KMS-11 (cell line): ENCODE measurements at regions not wholly inside any gene's neighbourhood (a gene's known extent, or its start where the extent isn't known, plus 50 kb on each side); places are given as distances from the start of the nearest gene placed in this dataset.
"Not testable (repeated sequence)": the region's sequence is repeated elsewhere in the genome, so short reads cannot be mapped to it uniquely, and the experiment has no call there.

Experiments
- H2AFZ ChIP-seq: fragments of 200-600 bp; sonication (generic); 2 replicates; pipeline ENCODE4 v1.6.1; 2016; ENCODE audit warnings: antibody characterized with exemption, mixed run types, low read depth
- H3K27ac ChIP-seq: fragments of 200-600 bp; sonication (generic); 2 replicates; pipeline ENCODE4 v1.6.1; 2016; ENCODE audit warnings: mild to moderate bottlenecking, mixed run types
- H3K27me3 ChIP-seq: fragments of 200-600 bp; sonication (generic); 2 replicates; pipeline ENCODE4 v1.6.1; 2017; ENCODE audit warnings: mild to moderate bottlenecking, low read depth, mixed run types, moderate library complexity; ENCODE audit not compliant: insufficient read depth
- H3K36me3 ChIP-seq: fragments of 200-600 bp; sonication (generic); 2 replicates; pipeline ENCODE4 v1.6.1; 2017; ENCODE audit warnings: mild to moderate bottlenecking, mixed run types; ENCODE audit not compliant: insufficient read depth
- H3K4me1 ChIP-seq: fragments of 200-600 bp; sonication (generic); 2 replicates; pipeline ENCODE4 v1.6.1; 2016; ENCODE audit warnings: mild to moderate bottlenecking, low read depth, mixed run types; ENCODE audit not compliant: poor library complexity, severe bottlenecking
- H3K4me2 ChIP-seq: fragments of 200-600 bp; sonication (generic); 2 replicates; pipeline ENCODE4 v1.7.0; 2016; ENCODE audit warnings: mild to moderate bottlenecking, mixed run types
- H3K4me3 ChIP-seq: fragments of 200-600 bp; sonication (generic); IDR thresholded peaks from 2 replicates; pipeline ENCODE4 v1.6.1; 2017; ENCODE audit warnings: low read depth, low read length, mixed read lengths; ENCODE audit not compliant: insufficient read depth
- H3K79me2 ChIP-seq: fragments of 200-600 bp; sonication (generic); 2 replicates; pipeline ENCODE4 v1.6.1; 2016; ENCODE audit warnings: low read depth, mixed run types; ENCODE audit not compliant: insufficient read depth
- H3K9ac ChIP-seq: fragments of 200-600 bp; sonication (generic); 2 replicates; pipeline ENCODE4 v1.6.1; 2016; ENCODE audit warnings: mild to moderate bottlenecking, mixed run types
- H4K20me1 ChIP-seq: fragments of 200-600 bp; sonication (generic); 2 replicates; pipeline ENCODE4 v1.6.1; 2016; ENCODE audit warnings: mild to moderate bottlenecking, mixed run types; ENCODE audit not compliant: insufficient read depth
- CTCF ChIP-seq: fragments of 200-600 bp; sonication (generic); conservative IDR thresholded peaks from 2 replicates; pipeline ENCODE4 v1.6.1; 2017; ENCODE audit warnings: low read depth, mild to moderate bottlenecking, antibody characterized with exemption, low read length, moderate library complexity, mixed read lengths

GRCh38 chr13:44690376-44690775, 114.2 kb upstream of the TSC22D1 start:
- no peak overlapping the region for H3K4me3 ChIP-seq
- H3K36me3 ChIP-seq: no peaks in the 10 kb centered on the region
- no peak overlapping the region for H3K9ac ChIP-seq
- H3K27me3 ChIP-seq: no peaks in the 10 kb centered on the region
- no peak overlapping the region for H2AFZ ChIP-seq
- no peak for TF ChIP-seq CTCF
- H3K79me2 ChIP-seq: no peaks in the 10 kb centered on the region
- no peaks in the 10 kb centered on the region for H3K4me1 ChIP-seq
- no peak overlapping the region for H3K4me2 ChIP-seq
- H4K20me1 ChIP-seq: no peaks in the 10 kb centered on the region
- H3K27ac ChIP-seq: no peak overlapping the region

DNA sequence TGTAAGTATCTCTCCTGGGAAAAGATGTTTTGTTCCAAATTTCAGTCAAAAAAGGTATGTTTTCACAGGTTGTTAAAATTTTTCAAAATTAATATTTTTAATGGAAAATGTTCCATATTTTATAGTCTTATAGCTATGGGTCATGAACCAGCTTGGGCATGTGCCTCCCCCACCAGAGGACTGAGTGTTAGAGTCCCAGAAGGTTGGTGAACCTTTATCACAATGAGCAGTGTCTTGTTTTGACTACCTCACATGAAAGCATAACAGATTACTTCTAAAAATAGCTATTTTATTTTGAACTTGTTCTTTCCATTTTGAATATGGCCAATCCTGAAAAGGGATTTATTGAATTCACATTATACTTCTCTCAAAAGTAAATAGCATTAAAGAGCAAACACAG, 112.5 kb upstream of the TSC22D1 start:
- Histone ChIP-seq H3K4me1 (no peaks in the 10 kb centered on the region), H3K27me3 (no peaks in the 10 kb centered on the region), H3K27ac (no peak overlapping the region), H3K79me2 (no peaks in the 10 kb centered on the region), H4K20me1 (no peaks in the 10 kb centered on the region), H3K4me2 (no peak overlapping the region), H3K4me3 (no peak overlapping the region), H3K9ac (no peak overlapping the region), H3K36me3 (no peaks in the 10 kb centered on the region), H2AFZ (no peak overlapping the region)
- TF ChIP-seq CTCF: no peak

- Histone ChIP-seq H2AFZ (no peak overlapping the region), H3K27ac (no peak overlapping the region), H3K4me2 (no peak overlapping the region), H3K79me2 (no peaks in the 10 kb centered on the region), H3K9ac (no peak overlapping the region), H3K27me3 (no peaks in the 10 kb centered on the region), H4K20me1 (no peaks in the 10 kb centered on the region), H3K36me3 (no peaks in the 10 kb centered on the region), H3K4me1 (no peaks in the 10 kb centered on the region), H3K4me3 (no peak overlapping the region)
- no peak for TF ChIP-seq CTCF
Measured at GRCh38 chr13:44686531-44686934, 110.4 kb upstream of the TSC22D1 start.

DNA sequence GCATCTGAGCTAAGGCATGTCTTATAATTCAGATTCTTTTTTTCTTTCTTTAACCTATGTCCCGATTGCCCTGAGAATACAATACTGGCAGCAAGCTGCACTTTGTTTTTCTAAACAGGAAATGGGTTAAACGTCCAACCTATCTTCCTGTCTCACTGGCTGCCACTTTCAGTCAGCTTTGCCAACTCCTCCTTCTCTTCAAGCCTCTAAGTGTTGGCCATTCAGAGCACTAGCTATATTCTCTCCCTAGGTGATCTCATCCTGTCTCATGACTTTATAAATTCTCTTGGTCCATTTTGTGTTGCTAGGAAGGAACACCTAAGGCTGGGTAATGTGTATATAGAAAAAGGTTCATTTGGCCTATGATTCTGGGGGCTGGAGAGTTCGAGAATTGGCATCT, 109.5 kb upstream of the TSC22D1 start:
- no peak for TF ChIP-seq CTCF
- H4K20me1 ChIP-seq: no peaks in the 10 kb centered on the region
- no peak overlapping the region for H3K4me3 ChIP-seq
- no peak overlapping the region for H2AFZ ChIP-seq
- no peaks in the 10 kb centered on the region for H3K36me3 ChIP-seq
- no peak overlapping the region for H3K27ac ChIP-seq
- no peaks in the 10 kb centered on the region for H3K27me3 ChIP-seq
- H3K4me2 ChIP-seq: no peak overlapping the region
- H3K79me2 ChIP-seq: no peaks in the 10 kb centered on the region
- no peak overlapping the region for H3K9ac ChIP-seq
- H3K4me1 ChIP-seq: no peaks in the 10 kb centered on the region

- not testable (repeated sequence) for H4K20me1 ChIP-seq, H3K4me2 ChIP-seq, H3K27me3 ChIP-seq, H3K4me1 ChIP-seq, H3K79me2 ChIP-seq, H3K9ac ChIP-seq, H3K4me3 ChIP-seq, H2AFZ ChIP-seq, H3K27ac ChIP-seq, H3K36me3 ChIP-seq
Measured at GRCh38 chr13:44682416-44682815, 106.3 kb upstream of the TSC22D1 start.
